ENCODE measurements at regions not wholly inside any gene's neighbourhood (a gene's known extent, or its start where the extent isn't known, plus 50 kb on each side); places are given as distances from the start of the nearest gene placed in this dataset.
A peak's percentile ranks its signal among the peaks of the same experiment; 100 is the strongest.

DNA sequence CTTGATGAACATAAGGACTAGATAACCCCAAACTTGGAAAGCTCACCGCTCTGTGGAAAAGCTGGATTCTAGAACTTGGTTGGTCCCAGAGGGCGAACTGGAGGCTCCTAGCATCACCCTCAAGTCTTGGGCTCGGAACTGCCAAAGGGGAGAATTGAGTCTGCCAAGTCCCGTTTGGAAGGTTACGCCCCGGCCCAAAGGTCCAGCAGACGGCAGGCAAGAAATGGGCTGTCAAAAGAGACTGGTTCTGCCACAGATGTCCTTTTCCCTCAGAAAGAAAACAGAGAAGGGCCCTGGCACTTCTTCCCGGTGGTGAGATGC is 182.2 kb downstream of the ANAPC1 start:
- no peak overlapping the region for H3K4me3 ChIP-seq (replicated peaks in 1 of 2; ENCODE audit: low read depth in 1 of 2, low read length in 2 of 2)
- no peaks in the 10 kb centered on the region for H3K79me2 ChIP-seq (ENCODE audit: insufficient read depth, low read length)
- H3K27ac ChIP-seq (ENCODE audit: low read depth, low read length) = no peak overlapping the region
- no peak overlapping the region for H3K9ac ChIP-seq (ENCODE audit: low read length)
- H3K9me2 ChIP-seq (ENCODE audit: insufficient read depth) = no peaks in the 10 kb centered on the region
- H4K20me1 ChIP-seq (ENCODE audit: insufficient read depth) = no peaks in the 10 kb centered on the region; the same call in 1 of the 2 replicates
- ChIA-PET CTCF (interaction anchor here (1.0 to 1.5 kb wide), 3 partner anchors 10 to 673 kb away, joined by 3 to 6 read pairs (median 4); no protein-coding TSS in a partner anchor), RAD21 (ENCODE audit: low non-redundant PET in 1 of 2, low total read pairs in 2 of 2, uncharacterized antibody in 2 of 2, unreplicated experiment in 2 of 2) (no interaction called here), POLR2A (no interaction called here)
- H3K4me2 ChIP-seq (ENCODE audit: low read length) = peak overlapping the region; percentile 54
- no peak overlapping the region for H2AFZ ChIP-seq (ENCODE audit: low read depth, low read length, poor library complexity, severe bottlenecking)
- intact Hi-C loops (cut with micrococcal nuclease) = loop anchor here (10.0 kb wide), 2 partner anchors 217 to 887 kb away; no protein-coding TSS in a partner anchor
- DNase-seq (ENCODE audit: low read depth, low spot score) = no peak
- BruUV-seq (replicated peaks) = no TSS peak
- no peaks in the 10 kb centered on the region for H3K9me3 ChIP-seq (ENCODE audit: control insufficient read depth in 1 of 2, insufficient read depth in 1 of 2, low read depth in 1 of 2, low read length in 2 of 2)
- TF ChIP-seq CBX3 (IDR thresholded peaks at IDR 0.05; ENCODE audit: low read depth) = no peak
- H3K4me1 ChIP-seq (ENCODE audit: control insufficient read depth in 1 of 2, insufficient read depth in 2 of 2, low read length in 2 of 2) = peaks cover 66 to 85% of the 10 kb centered on the region in 2 experiments
- no peak for ATAC-seq
- H3K36me3 ChIP-seq (ENCODE audit: control insufficient read depth in 1 of 2, insufficient read depth in 2 of 2, low read length in 2 of 2) = no peaks in the 10 kb centered on the region
- peaks cover 11% of the 10 kb centered on the region; the same call in 1 of the 2 replicates for H3K27me3 ChIP-seq (ENCODE audit: insufficient read depth, low read length)

DNA sequence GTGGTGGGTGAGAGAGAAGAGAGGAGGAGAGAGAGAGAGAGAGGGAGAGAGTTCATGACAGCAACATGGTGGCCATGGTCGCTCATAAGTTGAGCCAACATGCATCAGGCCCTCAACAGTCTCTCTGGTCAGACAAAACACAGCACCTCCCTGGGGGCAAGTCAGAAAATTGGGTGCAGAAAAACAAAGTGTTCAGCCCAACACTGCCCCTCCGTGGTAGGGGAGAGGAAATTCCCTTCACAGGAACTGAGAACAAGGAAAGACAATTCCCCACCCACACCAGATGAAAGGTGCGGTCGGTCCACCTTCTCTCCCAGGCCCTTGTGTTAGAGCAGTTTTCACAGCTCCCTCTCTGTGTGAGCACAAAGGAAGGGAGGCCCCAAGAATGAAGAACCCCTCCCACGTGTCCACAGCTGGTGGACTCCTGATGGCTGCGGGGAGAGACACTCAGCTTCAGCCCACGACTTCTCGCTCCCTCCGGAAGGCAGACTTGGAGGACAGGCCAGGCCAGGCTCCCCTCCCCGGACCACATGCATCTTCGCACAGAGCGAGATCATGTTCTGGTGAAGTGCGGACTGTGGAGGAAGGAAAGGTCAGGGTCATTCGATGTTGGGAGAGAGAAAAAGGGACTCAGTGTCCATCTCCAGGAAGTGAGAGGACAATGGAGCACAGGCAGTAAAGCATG is 181.7 kb downstream of the ANAPC1 start:
- intact Hi-C loops (cut with micrococcal nuclease) = loop anchor here (10.0 kb wide), 2 partner anchors 217 to 887 kb away; no protein-coding TSS in a partner anchor
- peak overlapping the region; percentile 19; the same call in 1 of the 2 replicates for H3K9ac ChIP-seq (ENCODE audit: low read length)
- H3K4me2 ChIP-seq (ENCODE audit: low read length) = peak overlapping the region; percentile 54
- POLR2A ChIA-PET = no interaction called here
- no peaks in the 10 kb centered on the region; the same call in 1 of the 2 replicates for H4K20me1 ChIP-seq (ENCODE audit: insufficient read depth)
- H3K4me3 ChIP-seq (replicated peaks in 1 of 2; ENCODE audit: low read depth in 1 of 2, low read length in 2 of 2) = no peak overlapping the region
- H3K79me2 ChIP-seq (ENCODE audit: insufficient read depth, low read length) = no peaks in the 10 kb centered on the region
- BruUV-seq (replicated peaks) = no TSS peak
- RAD21 ChIA-PET (ENCODE audit: low non-redundant PET in 1 of 2, low total read pairs in 2 of 2, uncharacterized antibody in 2 of 2, unreplicated experiment in 2 of 2) = no interaction called here
- ATAC-seq (peak; percentile 31), DNase-seq (ENCODE audit: low read depth, low spot score) (peak; percentile 56)
- no peak for TF ChIP-seq SRF (IDR thresholded peaks at IDR 0.05; ENCODE audit: low read depth)
- TF ChIP-seq, protein P1, sequence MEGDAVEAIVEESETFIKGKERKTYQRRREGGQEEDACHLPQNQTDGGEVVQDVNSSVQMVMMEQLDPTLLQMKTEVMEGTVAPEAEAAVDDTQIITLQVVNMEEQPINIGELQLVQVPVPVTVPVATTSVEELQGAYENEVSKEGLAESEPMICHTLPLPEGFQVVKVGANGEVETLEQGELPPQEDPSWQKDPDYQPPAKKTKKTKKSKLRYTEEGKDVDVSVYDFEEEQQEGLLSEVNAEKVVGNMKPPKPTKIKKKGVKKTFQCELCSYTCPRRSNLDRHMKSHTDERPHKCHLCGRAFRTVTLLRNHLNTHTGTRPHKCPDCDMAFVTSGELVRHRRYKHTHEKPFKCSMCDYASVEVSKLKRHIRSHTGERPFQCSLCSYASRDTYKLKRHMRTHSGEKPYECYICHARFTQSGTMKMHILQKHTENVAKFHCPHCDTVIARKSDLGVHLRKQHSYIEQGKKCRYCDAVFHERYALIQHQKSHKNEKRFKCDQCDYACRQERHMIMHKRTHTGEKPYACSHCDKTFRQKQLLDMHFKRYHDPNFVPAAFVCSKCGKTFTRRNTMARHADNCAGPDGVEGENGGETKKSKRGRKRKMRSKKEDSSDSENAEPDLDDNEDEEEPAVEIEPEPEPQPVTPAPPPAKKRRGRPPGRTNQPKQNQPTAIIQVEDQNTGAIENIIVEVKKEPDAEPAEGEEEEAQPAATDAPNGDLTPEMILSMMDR (IDR thresholded peaks at IDR 0.05 in 2 of 3, conservative IDR thresholded peaks at IDR 0.05 in 1 of 3; ENCODE audit: borderline replicate concordance in 1 of 3, insufficient read depth in 1 of 3, low read depth in 2 of 3, low read length in 2 of 3) = peak in 2 of 3 experiments; percentile 78 to 86; a peak in 4 of 6 replicates
- H3K27me3 ChIP-seq (ENCODE audit: insufficient read depth, low read length) = peaks cover 14% of the 10 kb centered on the region; the same call in 1 of the 2 replicates
- no peak overlapping the region for H2AFZ ChIP-seq (ENCODE audit: low read depth, low read length, poor library complexity, severe bottlenecking)
- H3K9me3 ChIP-seq (ENCODE audit: control insufficient read depth in 1 of 2, insufficient read depth in 1 of 2, low read depth in 1 of 2, low read length in 2 of 2) = no peaks in the 10 kb centered on the region
- H3K27ac ChIP-seq (ENCODE audit: low read depth, low read length) = no peak overlapping the region
- CTCF ChIA-PET = interaction anchor here (1.0 to 1.4 kb wide), 3 partner anchors 10 to 673 kb away, joined by 3 to 4 read pairs (median 3); no protein-coding TSS in a partner anchor
- no peaks in the 10 kb centered on the region for H3K36me3 ChIP-seq (ENCODE audit: control insufficient read depth in 1 of 2, insufficient read depth in 2 of 2, low read length in 2 of 2)
- peaks cover 66 to 87% of the 10 kb centered on the region in 2 experiments for H3K4me1 ChIP-seq (ENCODE audit: control insufficient read depth in 1 of 2, insufficient read depth in 2 of 2, low read length in 2 of 2)
- no peaks in the 10 kb centered on the region for H3K9me2 ChIP-seq (ENCODE audit: insufficient read depth)

Data from HCT116 (cell line).